HepG2 (cell line): ENCODE measurements at regions not wholly inside any gene's neighbourhood (a gene's known extent, or its start where the extent isn't known, plus 50 kb on each side); places are given as distances from the start of the nearest gene placed in this dataset.

ENCODE experiments used
- ATAC-seq: fragments of 200-7000 bp; cut with Tn5 transposase; 3 replicates; pipeline ENCODE4 v1.9.1; 2020; ENCODE audit warnings: mild to moderate bottlenecking, moderate library complexity
- BruUV-seq: library from RNA; stranded (reverse); fragments of 400-500 nt; replicated peaks from 2 replicates; lab custom pipeline; 2021; lab: Mats Ljungman, UMichigan
- CTCF ChIA-PET: fragments of 300-600 bp; formaldehyde crosslinking; extraction: SDS; loops from one replicate; lab custom pipeline; 2021; ENCODE audit warnings: low total read pairs, inconsistent platforms, low intra/inter-chr PET ratio; lab: Yijun Ruan, JAX
- POLR2A ChIA-PET: fragments of 350-600 bp; sonication (Branson Sonifier 250); formaldehyde crosslinking; loops from one replicate; lab custom pipeline; 2020; ENCODE audit warnings: antibody characterized with exemption, inconsistent platforms; lab: Yijun Ruan, JAX
- DNase-seq: peaks from one replicate; pipeline ENCODE4 v3.0.0-alpha.2; 2015; ENCODE audit warnings: low spot score
- FAIRE-seq: peaks from 3 replicates; lab custom pipeline; 2011; peaks lifted over from hg19 to GRCh38; lab: Jason Lieb, UNC
- H2AFZ ChIP-seq: one replicate; pipeline ENCODE4 v1.6.1; 2011; ENCODE audit warnings: low read length, inconsistent platforms
- H3K27ac ChIP-seq: fragments of 300-600 bp; 3 replicates; pipeline ENCODE4 v1.8.0; 2011; ENCODE audit warnings: mixed run types, mild to moderate bottlenecking, mixed read lengths, low read length, inconsistent platforms; ENCODE audit not compliant: insufficient read depth; ENCODE audit errors: extremely low read length
- H3K27me3 ChIP-seq, 2 experiments: fragments of 200-600 bp in 1 of 2; 2 replicates in 1 of 2; 3 replicates in 1 of 2; pipeline versions ENCODE4 v1.6.0 to v1.8.0; 2011; ENCODE audit warnings: low read length in 2 of 2, mild to moderate bottlenecking in 2 of 2, moderate library complexity in 2 of 2, inconsistent platforms in 1 of 2; ENCODE audit not compliant: insufficient read depth in 2 of 2, control insufficient read depth in 1 of 2
- H3K36me3 ChIP-seq, 2 experiments: fragments of 200-600 bp in 1 of 2; replicated peaks in 1 of 2; 2 replicates in 1 of 2; 3 replicates in 1 of 2; pipeline versions ENCODE4 v1.5.1 to v1.8.0; 2011; ENCODE audit warnings: low read length in 2 of 2, inconsistent platforms in 1 of 2; ENCODE audit not compliant: insufficient read depth in 2 of 2, control insufficient read depth in 1 of 2
- H3K4me1 ChIP-seq: 2 replicates; pipeline ENCODE4 v1.5.1; 2012; ENCODE audit warnings: low read length, inconsistent platforms; ENCODE audit not compliant: insufficient read depth
- H3K4me2 ChIP-seq: 2 replicates; pipeline ENCODE4 v1.6.0; 2011; ENCODE audit warnings: low read depth, low read length, inconsistent platforms
- H3K4me3 ChIP-seq, 3 experiments: fragments of 200-600 bp in 1 of 3; sonication (generic), shearing (Covaris generic) in 1 of 3; replicated peaks in 1 of 3; 2 replicates each; pipeline ENCODE4 v1.5.1; 2011 to 2016; ENCODE audit warnings: low read length in 3 of 3, inconsistent platforms in 2 of 3, low read depth in 2 of 3, mild to moderate bottlenecking in 2 of 3, control low read depth in 1 of 3, mixed read lengths in 1 of 3; ENCODE audit not compliant: insufficient read depth in 1 of 3
- H3K79me2 ChIP-seq: one replicate; pipeline ENCODE4 v1.6.1; 2011; ENCODE audit warnings: low read length, inconsistent platforms; ENCODE audit not compliant: insufficient read depth
- H3K9ac ChIP-seq: 2 replicates; pipeline ENCODE4 v1.6.0; 2011; ENCODE audit warnings: mild to moderate bottlenecking, low read depth, low read length, inconsistent platforms; ENCODE audit not compliant: insufficient read depth
- H3K9me3 ChIP-seq: 2 replicates; pipeline ENCODE4 v1.5.1; 2012; ENCODE audit warnings: mild to moderate bottlenecking, low read length
- H4K20me1 ChIP-seq: 2 replicates; pipeline ENCODE4 v1.6.0; 2011; ENCODE audit warnings: inconsistent platforms, mild to moderate bottlenecking, low read length, moderate library complexity; ENCODE audit not compliant: insufficient read depth
- IRX3 ChIP-seq: sonication (generic); formaldehyde crosslinking; IDR thresholded peaks from 2 replicates; pipeline ENCODE4 v1.8.1; 2023; ENCODE audit warnings: mild to moderate bottlenecking, low read depth, missing genetic modification reagents, borderline replicate concordance
- PRPF4 ChIP-seq: fragments of 200-400 bp; formaldehyde crosslinking; IDR thresholded peaks from 2 replicates; pipeline ENCODE4 v1.6.1; 2016; ENCODE audit warnings: low read length, low read depth; ENCODE audit not compliant: poor library complexity, severe bottlenecking
- SRSF1 ChIP-seq: fragments of 200-400 bp; formaldehyde crosslinking; optimal IDR thresholded peaks from 2 replicates; pipeline ENCODE3; 2017; ENCODE audit warnings: mild to moderate bottlenecking, low read depth, low read length, moderate library complexity
- ZBTB1 ChIP-seq: sonication (generic); formaldehyde crosslinking; IDR thresholded peaks from 2 replicates; pipeline ENCODE4 v1.4.0; 2020; ENCODE audit warnings: missing genetic modification reagents, borderline replicate concordance
- ZNF431 ChIP-seq: sonication (generic); formaldehyde crosslinking; IDR thresholded peaks from 2 replicates; pipeline ENCODE4 v1.9.0; 2022; ENCODE audit warnings: missing genetic modification reagents, low read depth, mild to moderate bottlenecking, borderline replicate concordance
- ZNF780A ChIP-seq: sonication (generic); formaldehyde crosslinking; IDR thresholded peaks from 2 replicates; pipeline ENCODE4 v1.8.0; 2022; ENCODE audit warnings: mild to moderate bottlenecking, missing genetic modification reagents, moderate library complexity
- WGBS: methylation state at CpG from one replicate; pipeline ENCODE4 v1.1.6; 2017; ENCODE audit warnings: low lambda C conversion rate; 5-methylcytosine and 5-hydroxymethylcytosine counted together
- in situ Hi-C: cut with HindIII; loops from 2 replicates; pipeline ENCODE4 v1.10.0; 2017; ENCODE audit warnings: low pct_unique_long_range_greater_than_20kb; ENCODE audit not compliant: extremely low pct_ligation_motif_present
- intact Hi-C: fragments of 100-400 bp; cut with micrococcal nuclease; formaldehyde crosslinking; loops from one replicate; pipeline ENCODE4 v1.10.0; 2022; ENCODE audit not compliant: unreplicated experiment
- TF ChIP-seq, protein P1 (sequence below): sonication (generic); formaldehyde crosslinking; IDR thresholded peaks from 2 replicates; pipeline ENCODE4 v1.5.0; 2020; ENCODE audit warnings: mild to moderate bottlenecking, missing genetic modification reagents
- TF ChIP-seq, protein P2 (sequence below): sonication (generic); formaldehyde crosslinking; IDR thresholded peaks from 2 replicates; pipeline ENCODE4 v1.4.0; 2020; ENCODE audit warnings: missing genetic modification reagents, borderline replicate concordance
- TF ChIP-seq, protein P3 (sequence below): sonication (generic); formaldehyde crosslinking; IDR thresholded peaks from 2 replicates; pipeline ENCODE4 v1.5.0; 2020; ENCODE audit warnings: mild to moderate bottlenecking, missing genetic modification reagents, borderline replicate concordance
- TF ChIP-seq, protein P4 (sequence below): sonication (generic); formaldehyde crosslinking; IDR thresholded peaks from 2 replicates; pipeline ENCODE4 v1.8.0; 2022; ENCODE audit warnings: missing genetic modification reagents, mild to moderate bottlenecking, inconsistent platforms, borderline replicate concordance

DNA sequence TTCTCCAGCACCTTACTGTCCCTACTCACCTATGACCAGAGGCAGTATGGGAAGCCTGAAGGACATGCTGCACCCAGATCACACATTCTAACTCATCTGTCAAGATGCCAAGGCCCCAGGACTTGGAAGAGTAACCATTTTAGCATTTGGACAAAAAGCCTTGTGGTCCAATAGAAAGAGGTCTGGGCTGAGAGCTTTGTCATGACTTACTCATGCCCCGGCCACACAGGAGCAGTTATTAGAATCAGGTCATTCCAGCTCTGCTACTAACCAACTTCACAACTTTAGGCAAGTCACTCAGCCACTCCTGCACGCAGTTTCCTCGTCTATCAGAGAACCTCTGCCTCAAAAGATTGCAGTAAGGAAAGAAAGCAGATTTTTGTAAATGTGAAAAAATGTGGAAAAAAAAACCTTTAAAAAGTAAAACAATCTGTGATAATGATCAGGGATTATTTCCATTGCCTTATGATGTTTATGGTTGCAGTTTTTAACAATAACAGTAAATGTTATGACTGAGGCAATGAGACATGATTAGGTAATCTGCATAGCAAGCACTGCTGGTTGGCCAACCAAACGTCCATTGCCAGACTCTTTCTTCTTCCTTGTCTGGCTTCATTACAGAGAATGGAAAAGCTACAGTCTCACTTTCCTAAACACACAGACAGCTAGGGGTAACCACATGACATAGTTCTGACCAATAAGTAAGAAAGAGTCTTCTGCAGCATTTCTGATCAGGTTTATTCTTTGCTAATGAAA, 255.4 kb upstream of the CHAC2 start (continued):
- TF ChIP-seq PRPF4 = no peak
- TF ChIP-seq, protein P1, sequence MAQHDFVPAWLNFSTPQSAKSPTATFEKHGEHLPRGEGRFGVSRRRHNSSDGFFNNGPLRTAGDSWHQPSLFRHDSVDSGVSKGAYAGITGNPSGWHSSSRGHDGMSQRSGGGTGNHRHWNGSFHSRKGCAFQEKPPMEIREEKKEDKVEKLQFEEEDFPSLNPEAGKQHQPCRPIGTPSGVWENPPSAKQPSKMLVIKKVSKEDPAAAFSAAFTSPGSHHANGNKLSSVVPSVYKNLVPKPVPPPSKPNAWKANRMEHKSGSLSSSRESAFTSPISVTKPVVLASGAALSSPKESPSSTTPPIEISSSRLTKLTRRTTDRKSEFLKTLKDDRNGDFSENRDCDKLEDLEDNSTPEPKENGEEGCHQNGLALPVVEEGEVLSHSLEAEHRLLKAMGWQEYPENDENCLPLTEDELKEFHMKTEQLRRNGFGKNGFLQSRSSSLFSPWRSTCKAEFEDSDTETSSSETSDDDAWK (CRISPR knock-in tag) = no peak
- no peak for TF ChIP-seq SRSF1
- no peak for TF ChIP-seq ZBTB1
- TF ChIP-seq, protein P2, sequence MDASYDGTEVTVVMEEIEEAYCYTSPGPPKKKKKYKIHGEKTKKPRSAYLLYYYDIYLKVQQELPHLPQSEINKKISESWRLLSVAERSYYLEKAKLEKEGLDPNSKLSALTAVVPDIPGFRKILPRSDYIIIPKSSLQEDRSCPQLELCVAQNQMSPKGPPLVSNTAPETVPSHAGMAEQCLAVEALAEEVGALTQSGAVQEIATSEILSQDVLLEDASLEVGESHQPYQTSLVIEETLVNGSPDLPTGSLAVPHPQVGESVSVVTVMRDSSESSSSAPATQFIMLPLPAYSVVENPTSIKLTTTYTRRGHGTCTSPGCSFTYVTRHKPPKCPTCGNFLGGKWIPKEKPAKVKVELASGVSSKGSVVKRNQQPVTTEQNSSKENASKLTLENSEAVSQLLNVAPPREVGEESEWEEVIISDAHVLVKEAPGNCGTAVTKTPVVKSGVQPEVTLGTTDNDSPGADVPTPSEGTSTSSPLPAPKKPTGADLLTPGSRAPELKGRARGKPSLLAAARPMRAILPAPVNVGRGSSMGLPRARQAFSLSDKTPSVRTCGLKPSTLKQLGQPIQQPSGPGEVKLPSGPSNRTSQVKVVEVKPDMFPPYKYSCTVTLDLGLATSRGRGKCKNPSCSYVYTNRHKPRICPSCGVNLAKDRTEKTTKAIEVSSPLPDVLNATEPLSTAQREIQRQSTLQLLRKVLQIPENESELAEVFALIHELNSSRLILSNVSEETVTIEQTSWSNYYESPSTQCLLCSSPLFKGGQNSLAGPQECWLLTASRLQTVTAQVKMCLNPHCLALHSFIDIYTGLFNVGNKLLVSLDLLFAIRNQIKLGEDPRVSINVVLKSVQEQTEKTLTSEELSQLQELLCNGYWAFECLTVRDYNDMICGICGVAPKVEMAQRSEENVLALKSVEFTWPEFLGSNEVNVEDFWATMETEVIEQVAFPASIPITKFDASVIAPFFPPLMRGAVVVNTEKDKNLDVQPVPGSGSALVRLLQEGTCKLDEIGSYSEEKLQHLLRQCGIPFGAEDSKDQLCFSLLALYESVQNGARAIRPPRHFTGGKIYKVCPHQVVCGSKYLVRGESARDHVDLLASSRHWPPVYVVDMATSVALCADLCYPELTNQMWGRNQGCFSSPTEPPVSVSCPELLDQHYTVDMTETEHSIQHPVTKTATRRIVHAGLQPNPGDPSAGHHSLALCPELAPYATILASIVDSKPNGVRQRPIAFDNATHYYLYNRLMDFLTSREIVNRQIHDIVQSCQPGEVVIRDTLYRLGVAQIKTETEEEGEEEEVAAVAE (CRISPR knock-in tag) = no peak

DNA sequence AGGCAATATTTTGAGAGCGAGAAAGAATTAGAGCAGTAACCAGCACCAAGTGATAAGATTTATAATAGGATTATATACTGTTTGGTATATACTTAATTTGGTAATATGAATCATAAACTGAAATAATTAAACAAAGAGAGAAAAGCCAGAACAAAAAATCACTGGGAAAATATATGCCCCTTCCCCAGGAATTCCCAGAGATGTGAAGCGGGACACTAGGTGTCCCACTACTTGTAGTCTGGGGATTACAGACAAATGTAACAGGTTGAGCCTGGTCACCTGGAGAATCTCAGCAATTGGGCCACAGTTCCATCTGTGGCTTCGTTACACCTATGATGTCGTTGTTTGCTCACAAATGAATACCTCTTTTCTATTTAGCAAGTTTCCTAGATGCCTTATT, 256.1 kb upstream of the CHAC2 start:
- H3K9ac ChIP-seq = no peak overlapping the region
- H3K4me1 ChIP-seq = no peaks in the 10 kb centered on the region
- in situ Hi-C loops (no loop called here), intact Hi-C loops (no loop called here)
- no TSS peak for BruUV-seq
- FAIRE-seq (peak; percentile 4), DNase-seq (no peak), ATAC-seq (peak; percentile 50; the same call in 2 of the 3 replicates)
- CTCF ChIA-PET = no interaction called here
- WGBS = 2% methylated on average over 4 of the region's 4 CpGs
- no peak overlapping the region for H2AFZ ChIP-seq
- no peak overlapping the region for H3K4me3 ChIP-seq
- H3K79me2 ChIP-seq = no peaks in the 10 kb centered on the region
- no peaks in the 10 kb centered on the region for H4K20me1 ChIP-seq
- H3K27me3 ChIP-seq = peaks cover 3 to 16% of the 10 kb centered on the region in 2 experiments; a peak in 4 of 5 replicates
- H3K36me3 ChIP-seq = no peaks in the 10 kb centered on the region
- H3K27ac ChIP-seq = no peak overlapping the region
- H3K4me2 ChIP-seq = no peak overlapping the region
- H3K9me3 ChIP-seq = no peaks in the 10 kb centered on the region
- POLR2A ChIA-PET = no interaction called here
- no peak for TF ChIP-seq ZNF780A
- TF ChIP-seq, protein P3, sequence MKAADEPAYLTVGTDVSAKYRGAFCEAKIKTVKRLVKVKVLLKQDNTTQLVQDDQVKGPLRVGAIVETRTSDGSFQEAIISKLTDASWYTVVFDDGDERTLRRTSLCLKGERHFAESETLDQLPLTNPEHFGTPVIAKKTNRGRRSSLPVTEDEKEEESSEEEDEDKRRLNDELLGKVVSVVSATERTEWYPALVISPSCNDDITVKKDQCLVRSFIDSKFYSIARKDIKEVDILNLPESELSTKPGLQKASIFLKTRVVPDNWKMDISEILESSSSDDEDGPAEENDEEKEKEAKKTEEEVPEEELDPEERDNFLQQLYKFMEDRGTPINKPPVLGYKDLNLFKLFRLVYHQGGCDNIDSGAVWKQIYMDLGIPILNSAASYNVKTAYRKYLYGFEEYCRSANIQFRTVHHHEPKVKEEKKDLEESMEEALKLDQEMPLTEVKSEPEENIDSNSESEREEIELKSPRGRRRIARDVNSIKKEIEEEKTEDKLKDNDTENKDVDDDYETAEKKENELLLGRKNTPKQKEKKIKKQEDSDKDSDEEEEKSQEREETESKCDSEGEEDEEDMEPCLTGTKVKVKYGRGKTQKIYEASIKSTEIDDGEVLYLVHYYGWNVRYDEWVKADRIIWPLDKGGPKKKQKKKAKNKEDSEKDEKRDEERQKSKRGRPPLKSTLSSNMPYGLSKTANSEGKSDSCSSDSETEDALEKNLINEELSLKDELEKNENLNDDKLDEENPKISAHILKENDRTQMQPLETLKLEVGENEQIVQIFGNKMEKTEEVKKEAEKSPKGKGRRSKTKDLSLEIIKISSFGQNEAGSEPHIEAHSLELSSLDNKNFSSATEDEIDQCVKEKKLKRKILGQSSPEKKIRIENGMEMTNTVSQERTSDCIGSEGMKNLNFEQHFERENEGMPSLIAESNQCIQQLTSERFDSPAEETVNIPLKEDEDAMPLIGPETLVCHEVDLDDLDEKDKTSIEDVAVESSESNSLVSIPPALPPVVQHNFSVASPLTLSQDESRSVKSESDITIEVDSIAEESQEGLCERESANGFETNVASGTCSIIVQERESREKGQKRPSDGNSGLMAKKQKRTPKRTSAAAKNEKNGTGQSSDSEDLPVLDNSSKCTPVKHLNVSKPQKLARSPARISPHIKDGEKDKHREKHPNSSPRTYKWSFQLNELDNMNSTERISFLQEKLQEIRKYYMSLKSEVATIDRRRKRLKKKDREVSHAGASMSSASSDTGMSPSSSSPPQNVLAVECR (CRISPR knock-in tag) = no peak
- no peak for TF ChIP-seq IRX3
- TF ChIP-seq, protein P4, sequence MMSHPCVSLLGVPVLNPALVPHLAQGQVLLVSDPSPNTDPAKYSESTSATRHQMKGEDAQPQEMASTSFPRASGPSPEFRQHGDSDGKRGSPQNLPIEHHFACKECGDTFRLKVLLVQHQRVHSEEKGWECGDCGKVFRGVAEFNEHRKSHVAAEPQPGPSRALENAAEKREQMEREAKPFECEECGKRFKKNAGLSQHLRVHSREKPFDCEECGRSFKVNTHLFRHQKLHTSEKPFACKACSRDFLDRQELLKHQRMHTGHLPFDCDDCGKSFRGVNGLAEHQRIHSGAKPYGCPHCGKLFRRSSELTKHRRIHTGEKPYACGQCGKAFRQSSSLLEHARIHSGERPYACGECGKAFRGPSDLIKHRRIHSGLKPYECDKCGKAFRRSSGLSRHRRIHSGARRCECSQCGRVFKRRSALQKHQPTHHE (CRISPR knock-in tag) = no peak
- no peak for TF ChIP-seq ZNF431 (CRISPR knock-in tag)
